Astrocyte (in vitro differentiated cells and primary cell): ENCODE measurements at regions not wholly inside any gene's neighbourhood (a gene's known extent, or its start where the extent isn't known, plus 50 kb on each side); places are given as distances from the start of the nearest gene placed in this dataset.

Source experiments
- CTCF ChIP-seq: IDR thresholded peaks from 2 replicates; pipeline ENCODE4 v1.5.1; 2011; ENCODE audit warnings: low read depth, mild to moderate bottlenecking, inconsistent platforms, low read length, moderate library complexity; ENCODE audit not compliant: insufficient read depth
- EZH2 ChIP-seq: IDR thresholded peaks from 2 replicates; pipeline ENCODE4 v1.6.1; 2012; ENCODE audit warnings: mild to moderate bottlenecking, low read length, inconsistent platforms; ENCODE audit not compliant: insufficient read depth

- TF ChIP-seq CTCF: no peak
- TF ChIP-seq EZH2: no peak
Observed at GRCh38 chr3:70518356-70518755, 205.9 kb upstream of the MDFIC2 start.
